ENCODE measurements at regions not wholly inside any gene's neighbourhood (a gene's known extent, or its start where the extent isn't known, plus 50 kb on each side); places are given as distances from the start of the nearest gene placed in this dataset.
"Not testable (repeated sequence)": the region's sequence is repeated elsewhere in the genome, so short reads cannot be mapped to it uniquely, and the experiment has no call there.

GRCh38 chr2:89154247-89154682 is 462.8 kb downstream of the RPIA start:
- H3K27me3 ChIP-seq; H3K9ac ChIP-seq (ENCODE audit: low read depth in 2 of 2, low read length in 2 of 2); H3K27ac ChIP-seq; intact Hi-C loops (cut with DNase I); H3K4me1 ChIP-seq; DNase-seq; H3K36me3 ChIP-seq; H3K4me3 ChIP-seq; H3K9me3 ChIP-seq: not testable (repeated sequence)

- H3K27ac ChIP-seq; H3K4me3 ChIP-seq; DNase-seq; intact Hi-C loops (cut with DNase I); H3K27me3 ChIP-seq; H3K9me3 ChIP-seq; H3K4me1 ChIP-seq; H3K36me3 ChIP-seq; H3K9ac ChIP-seq (ENCODE audit: low read depth in 2 of 2, low read length in 2 of 2): not testable (repeated sequence)
Observed at GRCh38 chr2:89160306-89160705, 468.8 kb downstream of the RPIA start.

- H3K4me3 ChIP-seq; H3K36me3 ChIP-seq; H3K9me3 ChIP-seq; DNase-seq; intact Hi-C loops (cut with DNase I); H3K27me3 ChIP-seq; H3K27ac ChIP-seq; H3K4me1 ChIP-seq; H3K9ac ChIP-seq (ENCODE audit: low read depth in 2 of 2, low read length in 2 of 2): not testable (repeated sequence)
Observed at GRCh38 chr2:89161626-89162025, 470.2 kb downstream of the RPIA start.

GRCh38 chr2:89170506-89171173 is 479.2 kb downstream of the RPIA start:
- H3K4me1 ChIP-seq; DNase-seq; intact Hi-C loops (cut with DNase I); H3K9me3 ChIP-seq; H3K36me3 ChIP-seq; H3K9ac ChIP-seq (ENCODE audit: low read depth in 2 of 2, low read length in 2 of 2); H3K27me3 ChIP-seq; H3K4me3 ChIP-seq; H3K27ac ChIP-seq: not testable (repeated sequence)

GRCh38 chr2:89171174-89171519 is 479.7 kb downstream of the RPIA start:
- H3K27me3 ChIP-seq; H3K36me3 ChIP-seq; H3K4me1 ChIP-seq; H3K9ac ChIP-seq (ENCODE audit: low read depth in 2 of 2, low read length in 2 of 2); H3K27ac ChIP-seq; H3K4me3 ChIP-seq; intact Hi-C loops (cut with DNase I); DNase-seq; H3K9me3 ChIP-seq: not testable (repeated sequence)

GRCh38 chr2:89177004-89177403 is 485.5 kb downstream of the RPIA start:
- H3K4me3 ChIP-seq; H3K36me3 ChIP-seq; DNase-seq; intact Hi-C loops (cut with DNase I); H3K27ac ChIP-seq; H3K27me3 ChIP-seq; H3K9me3 ChIP-seq; H3K9ac ChIP-seq (ENCODE audit: low read depth in 2 of 2, low read length in 2 of 2); H3K4me1 ChIP-seq: not testable (repeated sequence)

GRCh38 chr2:89182221-89182620 is 490.7 kb downstream of the RPIA start:
- H3K4me3 ChIP-seq; intact Hi-C loops (cut with DNase I); H3K36me3 ChIP-seq; DNase-seq; H3K4me1 ChIP-seq; H3K9me3 ChIP-seq; H3K27me3 ChIP-seq; H3K9ac ChIP-seq (ENCODE audit: low read depth in 2 of 2, low read length in 2 of 2); H3K27ac ChIP-seq: not testable (repeated sequence)

GRCh38 chr2:89184746-89185145 is 493.3 kb downstream of the RPIA start:
- H3K36me3 ChIP-seq; intact Hi-C loops (cut with DNase I); H3K27me3 ChIP-seq; DNase-seq; H3K9me3 ChIP-seq; H3K27ac ChIP-seq; H3K9ac ChIP-seq (ENCODE audit: low read depth in 2 of 2, low read length in 2 of 2); H3K4me1 ChIP-seq; H3K4me3 ChIP-seq: not testable (repeated sequence)

GRCh38 chr2:89195636-89196251 is 504.3 kb downstream of the RPIA start:
- intact Hi-C loops (cut with DNase I); DNase-seq; H3K4me1 ChIP-seq; H3K36me3 ChIP-seq; H3K27me3 ChIP-seq; H3K4me3 ChIP-seq; H3K9ac ChIP-seq (ENCODE audit: low read depth in 2 of 2, low read length in 2 of 2); H3K27ac ChIP-seq; H3K9me3 ChIP-seq: not testable (repeated sequence)

GRCh38 chr2:89196719-89197118 is 505.2 kb downstream of the RPIA start:
- H3K4me1 ChIP-seq; H3K36me3 ChIP-seq; H3K9ac ChIP-seq (ENCODE audit: low read depth in 2 of 2, low read length in 2 of 2); H3K27me3 ChIP-seq; H3K27ac ChIP-seq; DNase-seq; intact Hi-C loops (cut with DNase I); H3K9me3 ChIP-seq; H3K4me3 ChIP-seq: not testable (repeated sequence)

- DNase-seq; H3K4me1 ChIP-seq; H3K9ac ChIP-seq (ENCODE audit: low read depth in 2 of 2, low read length in 2 of 2); H3K36me3 ChIP-seq; H3K27me3 ChIP-seq; H3K27ac ChIP-seq; H3K9me3 ChIP-seq; intact Hi-C loops (cut with DNase I); H3K4me3 ChIP-seq: not testable (repeated sequence)
Observed at GRCh38 chr2:89198026-89198425, 506.6 kb downstream of the RPIA start.

- H3K4me3 ChIP-seq; intact Hi-C loops (cut with DNase I); H3K27me3 ChIP-seq; H3K27ac ChIP-seq; H3K4me1 ChIP-seq; DNase-seq; H3K9me3 ChIP-seq; H3K36me3 ChIP-seq; H3K9ac ChIP-seq (ENCODE audit: low read depth in 2 of 2, low read length in 2 of 2): not testable (repeated sequence)
Observed at GRCh38 chr2:89199453-89200246, 508.2 kb downstream of the RPIA start.

GRCh38 chr2:89200247-89200527 is 508.7 kb downstream of the RPIA start:
- DNase-seq; H3K9me3 ChIP-seq; H3K9ac ChIP-seq (ENCODE audit: low read depth in 2 of 2, low read length in 2 of 2); H3K27me3 ChIP-seq; H3K27ac ChIP-seq; H3K4me1 ChIP-seq; H3K36me3 ChIP-seq; H3K4me3 ChIP-seq; intact Hi-C loops (cut with DNase I): not testable (repeated sequence)

- H3K9me3 ChIP-seq; H3K4me3 ChIP-seq; H3K27ac ChIP-seq; intact Hi-C loops (cut with DNase I); H3K36me3 ChIP-seq; H3K4me1 ChIP-seq; H3K9ac ChIP-seq (ENCODE audit: low read depth in 2 of 2, low read length in 2 of 2); H3K27me3 ChIP-seq; DNase-seq: not testable (repeated sequence)
Observed at GRCh38 chr2:89202518-89202917, 511.0 kb downstream of the RPIA start.
